Esophagus squamous epithelium (tissue), 4 donors: ENCODE measurements at regions not wholly inside any gene's neighbourhood (a gene's known extent, or its start where the extent isn't known, plus 50 kb on each side); places are given as distances from the start of the nearest gene placed in this dataset.
"Not testable (repeated sequence)": the region's sequence is repeated elsewhere in the genome, so short reads cannot be mapped to it uniquely, and the experiment has no call there.

Experiments used
- POLR2A ChIP-seq, 4 donors: fragments of 450-650 bp; IDR thresholded peaks; one replicate each; pipeline ENCODE4 v1.6.1; 2017; ENCODE audit warnings: antibody characterized with exemption in 4 of 4, mild to moderate bottlenecking in 4 of 4, moderate library complexity in 3 of 4
- TF ChIP-seq, protein P1 (sequence below), 6 experiments: fragments of 450-650 bp in 4 of 6; fragments of 200-600 bp in 2 of 6; sonication (generic) in 2 of 6; IDR thresholded peaks; one replicate each; pipeline ENCODE4 v1.5.1; 2016 to 2019; ENCODE audit warnings: antibody characterized with exemption in 6 of 6, mild to moderate bottlenecking in 4 of 6, moderate library complexity in 4 of 6

DNA sequence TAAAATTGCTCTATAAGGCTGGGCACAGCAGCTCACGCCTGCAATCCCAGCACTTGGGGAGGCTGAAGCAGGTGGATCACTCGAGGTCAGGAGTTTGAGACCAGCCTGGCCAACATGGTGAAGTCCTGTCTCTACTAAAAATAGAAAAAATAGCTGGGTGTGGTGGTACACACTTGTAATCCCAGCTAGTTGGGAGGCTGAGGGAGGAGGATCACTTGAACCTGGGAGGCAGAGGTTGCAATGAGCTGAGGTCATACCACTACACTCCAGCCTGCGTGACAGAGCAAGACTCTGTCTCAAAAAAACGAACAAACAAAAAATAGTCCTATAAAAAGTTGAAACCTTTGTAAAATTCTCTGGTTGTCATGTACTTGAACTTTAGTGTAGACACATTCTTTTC, 93.0 kb upstream of the KIF26B start:
- TF ChIP-seq, protein P1, sequence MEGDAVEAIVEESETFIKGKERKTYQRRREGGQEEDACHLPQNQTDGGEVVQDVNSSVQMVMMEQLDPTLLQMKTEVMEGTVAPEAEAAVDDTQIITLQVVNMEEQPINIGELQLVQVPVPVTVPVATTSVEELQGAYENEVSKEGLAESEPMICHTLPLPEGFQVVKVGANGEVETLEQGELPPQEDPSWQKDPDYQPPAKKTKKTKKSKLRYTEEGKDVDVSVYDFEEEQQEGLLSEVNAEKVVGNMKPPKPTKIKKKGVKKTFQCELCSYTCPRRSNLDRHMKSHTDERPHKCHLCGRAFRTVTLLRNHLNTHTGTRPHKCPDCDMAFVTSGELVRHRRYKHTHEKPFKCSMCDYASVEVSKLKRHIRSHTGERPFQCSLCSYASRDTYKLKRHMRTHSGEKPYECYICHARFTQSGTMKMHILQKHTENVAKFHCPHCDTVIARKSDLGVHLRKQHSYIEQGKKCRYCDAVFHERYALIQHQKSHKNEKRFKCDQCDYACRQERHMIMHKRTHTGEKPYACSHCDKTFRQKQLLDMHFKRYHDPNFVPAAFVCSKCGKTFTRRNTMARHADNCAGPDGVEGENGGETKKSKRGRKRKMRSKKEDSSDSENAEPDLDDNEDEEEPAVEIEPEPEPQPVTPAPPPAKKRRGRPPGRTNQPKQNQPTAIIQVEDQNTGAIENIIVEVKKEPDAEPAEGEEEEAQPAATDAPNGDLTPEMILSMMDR (IDR thresholded peaks at IDR 0.05): not testable (repeated sequence)
- not testable (repeated sequence) for TF ChIP-seq POLR2A (IDR thresholded peaks at IDR 0.05)
